MM.1S (cell line): ENCODE measurements at regions not wholly inside any gene's neighbourhood (a gene's known extent, or its start where the extent isn't known, plus 50 kb on each side); places are given as distances from the start of the nearest gene placed in this dataset.

ENCODE experiments used
- DNase-seq: peaks from one replicate; pipeline ENCODE4 v3.0.0-alpha.2; 2015
- H2AFZ ChIP-seq: fragments of 300-600 bp; sonication (generic); 2 replicates; pipeline ENCODE4 v1.6.0; 2016; ENCODE audit warnings: antibody characterized with exemption, low read length
- H3F3A ChIP-seq: fragments of 300-600 bp; sonication (generic); 2 replicates; pipeline ENCODE4 v1.6.1; 2016; ENCODE audit warnings: mild to moderate bottlenecking, antibody characterized with exemption, low read length, moderate library complexity, mixed read lengths; ENCODE audit not compliant: insufficient read depth
- H3K27ac ChIP-seq: fragments of 300-600 bp; sonication (generic); 2 replicates; pipeline ENCODE4 v1.5.1; 2016; ENCODE audit warnings: mild to moderate bottlenecking, low read length
- H3K27me3 ChIP-seq: fragments of 300-600 bp; sonication (generic); replicated peaks from 2 replicates; pipeline ENCODE4 v1.6.0; 2016; ENCODE audit warnings: low read length; ENCODE audit not compliant: insufficient read depth
- H3K36me3 ChIP-seq: fragments of 300-600 bp; sonication (generic); replicated peaks from 2 replicates; pipeline ENCODE4 v1.6.1; 2016; ENCODE audit warnings: mild to moderate bottlenecking, low read length, mixed read lengths; ENCODE audit not compliant: insufficient read depth
- H3K4me1 ChIP-seq: fragments of 300-600 bp; sonication (generic); 2 replicates; pipeline ENCODE4 v1.6.1; 2016; ENCODE audit warnings: low read length, mixed read lengths
- H3K4me2 ChIP-seq: fragments of 300-600 bp; sonication (generic); 2 replicates; pipeline ENCODE4 v1.6.0; 2016; ENCODE audit warnings: low read depth, low read length
- H3K4me3 ChIP-seq: fragments of 300-600 bp; sonication (generic); 2 replicates; pipeline ENCODE4 v1.5.1; 2016; ENCODE audit warnings: low read length, mixed read lengths
- H3K79me2 ChIP-seq: fragments of 300-600 bp; sonication (generic); 2 replicates; pipeline ENCODE4 v1.6.1; 2016; ENCODE audit warnings: mixed run types, low read length, mixed read lengths
- H3K9ac ChIP-seq: fragments of 300-600 bp; sonication (generic); 2 replicates; pipeline ENCODE4 v1.6.1; 2016; ENCODE audit warnings: low read length, mixed read lengths
- H3K9me2 ChIP-seq: fragments of 300-600 bp; sonication (generic); replicated peaks from 2 replicates; pipeline ENCODE4 v1.6.1; 2016; ENCODE audit warnings: mild to moderate bottlenecking, low read length, mixed read lengths; ENCODE audit not compliant: insufficient read depth
- H3K9me3 ChIP-seq: fragments of 300-600 bp; sonication (generic); replicated peaks from 2 replicates; pipeline ENCODE4 v1.6.1; 2016; ENCODE audit warnings: mild to moderate bottlenecking, low read length, mixed read lengths; ENCODE audit not compliant: insufficient read depth
- H4K20me1 ChIP-seq: fragments of 300-600 bp; sonication (generic); 2 replicates; pipeline ENCODE4 v1.6.1; 2016; ENCODE audit warnings: mild to moderate bottlenecking, low read length, moderate library complexity, mixed read lengths; ENCODE audit not compliant: insufficient read depth
- CTCF ChIP-seq: fragments of 300-600 bp; sonication (generic); IDR thresholded peaks from 2 replicates; pipeline ENCODE4 v1.5.1; 2016; ENCODE audit warnings: antibody characterized with exemption, low read length, mixed read lengths
- EZH2 ChIP-seq: fragments of 300-600 bp; sonication (generic); optimal IDR thresholded peaks from 2 replicates; pipeline ENCODE3; 2017; ENCODE audit warnings: low read depth, mild to moderate bottlenecking, antibody characterized with exemption, low read length, mixed read lengths
- EZH2phosphoT487 ChIP-seq: fragments of 300-600 bp; sonication (generic); IDR thresholded peaks from 2 replicates; pipeline ENCODE4 v1.6.1; 2018; ENCODE audit warnings: antibody characterized with exemption, low read length

DNA sequence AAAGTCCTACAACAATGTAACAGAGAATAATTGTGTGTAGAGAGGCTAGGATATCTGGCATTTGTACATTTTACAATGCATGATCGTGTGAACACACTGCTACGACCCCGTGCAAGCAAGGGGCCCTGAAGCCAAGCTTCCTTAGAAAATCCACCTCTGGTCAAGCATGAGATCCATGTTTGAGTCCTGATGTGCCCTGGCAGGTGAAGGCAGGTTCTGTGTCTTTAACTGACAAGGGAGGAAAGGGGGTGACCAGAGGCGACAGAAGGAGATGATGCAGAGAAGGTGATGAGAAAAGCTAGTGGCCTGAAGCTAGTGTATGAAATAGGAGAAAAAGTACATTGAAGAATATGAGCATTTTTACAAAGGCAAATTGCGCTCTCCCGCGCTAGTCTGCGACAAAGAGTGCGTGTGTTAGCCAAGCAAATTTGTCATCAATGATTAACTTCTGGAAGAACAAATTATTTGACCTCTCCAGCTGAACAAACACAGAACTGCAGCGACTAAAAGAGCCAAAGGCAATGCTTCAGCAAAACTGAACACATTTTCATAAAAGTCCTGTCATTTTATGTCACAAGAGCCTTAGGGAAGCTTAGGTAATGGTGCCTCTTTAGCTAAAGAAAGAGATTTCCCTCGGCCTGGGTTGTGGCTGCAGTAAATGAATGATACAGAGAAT, 101.7 kb upstream of the DAPK1 start:
- Histone ChIP-seq H3K9me2 (no peaks in the 10 kb centered on the region), H3K79me2 (no peaks in the 10 kb centered on the region), H3K9me3 (no peaks in the 10 kb centered on the region), H3K27ac (no peak overlapping the region), H3F3A (no peaks in the 10 kb centered on the region), H3K4me3 (no peak overlapping the region), H4K20me1 (no peaks in the 10 kb centered on the region), H2AFZ (no peak overlapping the region), H3K27me3 (no peaks in the 10 kb centered on the region), H3K4me2 (no peak overlapping the region), H3K9ac (no peak overlapping the region), H3K4me1 (no peaks in the 10 kb centered on the region), H3K36me3 (no peaks in the 10 kb centered on the region)
- no peak for DNase-seq
- TF ChIP-seq EZH2phosphoT487 (no peak), CTCF (no peak), EZH2 (no peak)

DNA sequence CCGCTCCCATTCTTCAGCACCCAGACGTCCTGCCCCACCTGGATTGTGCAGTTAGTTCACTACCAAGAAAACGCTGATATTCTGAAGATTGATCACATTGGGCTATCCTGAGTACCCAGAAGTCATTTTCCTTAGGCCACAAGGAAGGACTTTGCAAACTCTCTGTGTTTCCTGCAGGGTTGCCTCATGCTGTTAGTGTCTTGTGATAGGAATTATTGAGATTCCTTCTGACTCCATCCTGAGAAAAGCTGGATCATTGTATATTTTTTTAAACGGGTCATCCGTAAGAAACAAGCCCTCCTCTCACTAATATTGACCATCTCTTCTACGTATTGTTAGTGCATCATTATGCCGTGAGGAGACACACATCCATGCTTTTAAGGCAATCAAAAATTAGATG, 96.0 kb upstream of the DAPK1 start:
- H3F3A ChIP-seq, result no peaks in the 10 kb centered on the region
- no peaks in the 10 kb centered on the region for H3K36me3 ChIP-seq
- H4K20me1 ChIP-seq, result no peaks in the 10 kb centered on the region
- no peak overlapping the region for H3K27ac ChIP-seq
- no peak overlapping the region for H3K4me2 ChIP-seq
- no peaks in the 10 kb centered on the region for H3K9me3 ChIP-seq
- H3K9me2 ChIP-seq, result no peaks in the 10 kb centered on the region
- no peaks in the 10 kb centered on the region for H3K79me2 ChIP-seq
- DNase-seq, result no peak
- no peaks in the 10 kb centered on the region for H3K4me1 ChIP-seq
- H2AFZ ChIP-seq, result no peak overlapping the region
- TF ChIP-seq CTCF, result no peak
- TF ChIP-seq EZH2, result no peak
- no peak for TF ChIP-seq EZH2phosphoT487
- H3K9ac ChIP-seq, result no peak overlapping the region
- no peak overlapping the region for H3K4me3 ChIP-seq
- H3K27me3 ChIP-seq, result no peaks in the 10 kb centered on the region

DNA sequence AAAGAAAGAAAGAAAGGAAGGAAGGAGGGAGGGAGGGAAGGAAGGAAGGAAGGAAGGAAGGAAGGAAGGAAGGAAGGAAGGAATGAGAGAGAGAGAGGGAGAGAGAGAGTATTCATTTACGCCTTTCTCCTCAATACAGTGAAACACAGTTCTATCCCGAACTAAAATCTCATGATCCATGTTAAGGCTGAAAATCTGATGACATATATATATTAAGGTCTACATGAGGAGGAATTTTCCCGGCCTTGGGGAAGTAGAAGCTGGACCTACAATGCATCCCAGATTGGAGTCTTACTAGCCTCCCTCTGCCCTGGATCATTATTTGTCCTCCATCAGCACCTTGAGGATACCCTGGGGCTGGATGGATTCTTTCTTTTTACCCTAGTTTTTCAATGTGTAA, 95.1 kb upstream of the DAPK1 start:
- Histone ChIP-seq H3K27me3 (no peaks in the 10 kb centered on the region), H2AFZ (no peak overlapping the region), H3K36me3 (no peaks in the 10 kb centered on the region), H3K9me2 (no peaks in the 10 kb centered on the region), H3K79me2 (no peaks in the 10 kb centered on the region), H3K27ac (no peak overlapping the region), H3K9ac (no peak overlapping the region), H3K9me3 (no peaks in the 10 kb centered on the region), H4K20me1 (no peaks in the 10 kb centered on the region), H3K4me2 (no peak overlapping the region), H3F3A (no peaks in the 10 kb centered on the region), H3K4me3 (no peak overlapping the region), H3K4me1 (no peaks in the 10 kb centered on the region)
- no peak for DNase-seq
- no peak for TF ChIP-seq EZH2
- no peak for TF ChIP-seq EZH2phosphoT487
- no peak for TF ChIP-seq CTCF
